NOMO-1 treated with DMSO at 0.1 percent for 48 hours (cell line): ENCODE measurements at regions not wholly inside any gene's neighbourhood (a gene's known extent, or its start where the extent isn't known, plus 50 kb on each side); places are given as distances from the start of the nearest gene placed in this dataset.
A peak's percentile ranks its signal among the peaks of the same experiment; 100 is the strongest.

Experiments
- DNase-seq: peaks from one replicate; lab custom pipeline; 2025; ENCODE audit not compliant: unreplicated experiment; lab: John Stamatoyannopoulos, UW

DNA sequence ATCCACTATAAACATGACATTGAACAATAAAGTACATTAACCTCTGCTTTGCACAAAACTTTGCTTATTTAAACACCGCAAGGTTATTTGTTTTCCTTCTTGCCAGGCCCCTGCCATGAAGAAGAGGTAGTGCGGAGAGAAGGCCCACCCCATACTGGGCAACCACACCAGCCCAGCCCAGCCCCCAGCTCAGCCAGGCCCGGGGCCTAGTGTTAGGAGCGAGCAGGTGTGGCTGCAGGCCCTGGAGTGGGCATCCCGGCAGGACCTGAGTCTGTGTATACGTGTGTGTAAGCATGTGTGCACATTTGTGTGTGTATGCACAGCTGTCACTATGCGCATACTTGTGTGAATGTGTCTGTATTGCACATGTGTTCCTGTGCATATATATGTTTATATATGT, 90.4 kb upstream of the MVB12B start:
- no peak for DNase-seq

- no peak for DNase-seq
These were observed 88.2 kb upstream of the MVB12B start for GRCh38 chr9:126238415-126238814.

GRCh38 chr9:126239515-126239914, 87.1 kb upstream of the MVB12B start:
- no peak for DNase-seq

- peak; percentile 60 for DNase-seq
These were observed 85.8 kb upstream of the MVB12B start for GRCh38 chr9:126240835-126241234.

- no peak for DNase-seq
These were observed 77.9 kb upstream of the MVB12B start for GRCh38 chr9:126248680-126249079.

DNA sequence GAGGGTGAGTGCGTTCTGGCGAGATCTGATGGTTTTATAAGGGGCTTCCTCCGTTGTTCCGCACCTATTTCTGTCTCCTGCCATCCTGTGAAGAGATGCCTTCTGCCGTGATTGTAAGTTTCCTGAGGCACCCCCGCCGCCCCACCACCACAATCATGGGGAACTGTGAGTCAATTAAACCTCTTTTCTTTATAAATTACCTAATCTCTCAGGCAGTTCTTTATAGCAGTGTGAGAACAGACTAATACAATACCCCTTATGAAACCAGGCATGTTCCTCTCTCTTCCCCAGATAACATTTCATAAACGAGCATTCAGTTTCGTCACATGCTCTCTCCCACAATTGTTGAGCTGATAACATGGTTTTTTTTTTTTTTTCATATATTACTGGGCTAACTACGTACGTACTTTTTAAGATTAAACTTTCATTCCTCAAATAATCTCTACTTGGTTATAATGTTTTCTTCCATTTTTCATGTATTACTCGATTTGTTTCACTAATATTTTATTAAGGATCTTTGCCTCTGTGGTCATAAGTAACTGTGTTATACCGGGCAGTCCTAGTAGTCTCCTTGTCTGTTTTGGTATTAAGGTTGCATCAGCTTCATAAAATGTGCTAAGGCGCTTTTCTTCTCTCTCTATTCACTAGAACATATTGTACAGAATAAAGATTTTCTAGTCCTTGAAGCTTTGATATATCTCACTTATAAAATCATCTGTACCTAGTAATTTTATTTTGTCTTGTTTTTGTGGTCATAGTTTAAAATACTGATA, 64.9 kb upstream of the MVB12B start:
- DNase-seq, result peak; percentile 43

DNA sequence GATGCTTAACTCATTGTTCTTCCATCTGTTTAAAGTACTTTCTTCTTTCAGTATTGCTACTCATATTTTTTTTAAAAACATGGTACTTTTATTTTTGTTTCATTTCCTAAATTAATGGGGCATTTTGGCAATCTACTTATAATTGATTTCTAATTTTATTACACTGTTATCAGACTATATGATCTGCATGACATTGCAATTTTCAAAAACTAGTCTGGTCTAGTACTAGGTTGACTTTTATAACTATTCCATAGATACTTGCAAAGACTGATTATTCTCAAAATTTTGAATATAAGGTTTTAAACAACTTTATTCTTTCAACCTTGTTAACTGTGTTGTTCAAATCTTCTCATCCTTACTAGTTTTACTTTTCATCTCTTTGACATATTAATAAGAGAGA, 63.9 kb upstream of the MVB12B start:
- no peak for DNase-seq

- no peak for DNase-seq
These were observed 56.1 kb upstream of the MVB12B start for GRCh38 chr9:126270556-126270955.

- DNase-seq, result no peak
These were observed 51.1 kb upstream of the MVB12B start for GRCh38 chr9:126275386-126276001.

DNA sequence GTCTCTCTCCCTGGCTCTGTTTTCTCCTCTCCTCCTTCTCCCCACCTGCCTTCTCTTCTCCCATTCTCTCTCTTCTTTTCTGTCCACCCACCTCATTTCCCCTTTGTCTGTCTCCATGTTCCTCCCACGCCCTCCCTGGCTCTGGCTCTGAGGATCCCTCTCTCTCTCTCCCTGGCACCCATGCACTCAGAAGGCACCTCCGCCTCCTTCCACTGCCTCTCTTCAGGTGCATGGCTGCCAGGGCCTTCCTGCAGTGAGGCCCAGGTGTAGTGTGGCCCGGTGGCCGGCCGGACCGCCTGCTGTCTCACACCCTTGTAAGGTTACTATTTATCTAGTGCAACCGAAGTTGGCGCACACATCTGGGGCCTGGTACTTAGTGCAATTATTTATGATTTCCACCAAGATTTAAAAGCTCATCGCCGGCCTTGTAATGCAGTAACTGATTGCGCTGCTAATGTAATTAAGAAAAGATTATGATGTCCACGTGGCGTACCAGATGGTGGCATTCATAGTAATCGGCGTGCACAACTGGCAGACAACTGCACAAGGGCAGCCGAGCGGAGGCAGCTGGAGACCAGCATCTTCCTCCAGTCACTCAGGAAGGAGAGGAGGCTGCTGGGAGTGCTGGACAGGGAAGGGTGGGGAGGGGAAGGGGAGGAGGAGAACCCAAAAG, 50.4 kb upstream of the MVB12B start:
- no peak for DNase-seq
